Naive B cell (primary cell): ENCODE measurements at regions not wholly inside any gene's neighbourhood (a gene's known extent, or its start where the extent isn't known, plus 50 kb on each side); places are given as distances from the start of the nearest gene placed in this dataset.
A peak's percentile ranks its signal among the peaks of the same experiment; 100 is the strongest.

ENCODE experiments used
- ATAC-seq, 2 donors: fragments of 150-1000 bp; cut with Tn5 transposase; 2 replicates each; pipeline ENCODE4 v1.10.0; 2021; ENCODE audit warnings: low read depth in 2 of 2, mild to moderate bottlenecking in 2 of 2, moderate library complexity in 2 of 2
- DNase-seq: peaks from one replicate; pipeline ENCODE4 v3.0.0; 2022
- H3K27ac Mint-ChIP-seq, 6 donors: one replicate each; pipeline ENCODE4 v1.8.0; 2020 to 2022; ENCODE audit warnings: mild to moderate bottlenecking in 6 of 6, mixed read lengths in 6 of 6, moderate library complexity in 5 of 6, inconsistent platforms in 2 of 6
- H3K27me3 Mint-ChIP-seq, 3 donors: one replicate each; pipeline ENCODE4 v1.8.0; 2021 to 2022; ENCODE audit warnings: mixed read lengths in 3 of 3, mild to moderate bottlenecking in 1 of 3
- H3K36me3 Mint-ChIP-seq, 2 donors: one replicate each; pipeline ENCODE4 v1.8.0; 2020 to 2022; ENCODE audit warnings: mixed read lengths in 2 of 2, inconsistent platforms in 1 of 2, mild to moderate bottlenecking in 1 of 2
- H3K4me1 Mint-ChIP-seq, 3 donors: one replicate each; pipeline ENCODE4 v1.8.0; 2020 to 2022; ENCODE audit warnings: mixed read lengths in 3 of 3, inconsistent platforms in 1 of 3, mild to moderate bottlenecking in 1 of 3, moderate library complexity in 1 of 3
- H3K4me3 Mint-ChIP-seq, 8 donors: one replicate each; pipeline ENCODE4 v1.8.0; 2020 to 2022; ENCODE audit warnings: mild to moderate bottlenecking in 8 of 8, mixed read lengths in 8 of 8, moderate library complexity in 8 of 8, inconsistent platforms in 2 of 8
- H3K9me3 Mint-ChIP-seq, 7 donors: one replicate each; pipeline ENCODE4 v1.8.0; 2020 to 2022; ENCODE audit warnings: mixed read lengths in 7 of 7, mild to moderate bottlenecking in 5 of 7, inconsistent platforms in 2 of 7, moderate library complexity in 1 of 7

DNA sequence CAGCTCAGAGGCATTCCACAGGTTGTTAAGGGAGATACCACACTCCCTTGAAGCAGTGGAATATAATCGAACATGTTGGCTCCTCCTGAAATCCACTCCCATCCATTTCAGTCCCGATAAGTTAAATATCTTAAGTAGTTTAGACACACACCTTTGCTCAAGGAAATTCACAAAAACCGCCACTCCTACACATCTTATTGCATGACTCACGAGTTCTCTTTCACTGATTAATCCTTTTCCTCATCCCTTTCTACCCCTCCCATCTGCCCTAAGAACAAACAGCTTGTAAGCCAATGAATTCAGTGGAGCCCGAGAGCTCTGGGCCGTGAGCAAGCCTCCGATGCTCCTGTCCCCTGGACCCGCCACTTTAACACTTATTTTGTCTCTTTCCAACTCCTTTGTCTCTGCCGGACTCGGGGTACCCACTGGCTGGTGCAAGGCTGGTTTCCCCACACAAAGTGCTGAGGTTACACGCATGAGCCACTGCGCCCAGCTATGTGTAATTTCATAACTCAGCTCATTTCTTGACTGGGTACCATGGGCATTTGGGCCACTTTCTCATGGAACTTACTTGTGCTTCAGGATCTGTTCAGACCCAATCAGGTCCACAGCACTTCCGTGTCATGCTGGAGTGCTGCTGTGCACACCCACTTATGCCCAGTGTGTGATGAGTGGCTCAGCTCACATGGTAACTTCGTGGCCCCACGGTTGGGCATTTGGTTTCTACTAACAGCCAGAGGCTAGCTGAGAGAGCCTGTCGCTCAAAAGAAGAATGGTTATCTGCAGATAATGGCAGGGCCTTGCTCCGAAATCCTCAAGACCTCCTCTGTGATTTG, 171.8 kb upstream of the ALG10B start:
- Mint-ChIP-seq H3K27me3 (peaks cover 0 to 5% (median 0%) of the 10 kb centered on the region in 3 donors), H3K36me3 (peaks cover 0 to 20% of the 10 kb centered on the region in 2 donors), H3K9me3 (peaks cover 17 to 36% (median 22%) of the 10 kb centered on the region in 7 donors), H3K27ac (no peak overlapping the region), H3K4me1 (peaks cover 0 to 2% (median 0%) of the 10 kb centered on the region in 3 donors), H3K4me3 (peak overlapping the region in 1 of 8 donors; percentile 26)
- DNase-seq (no peak), ATAC-seq (no peak)

DNA sequence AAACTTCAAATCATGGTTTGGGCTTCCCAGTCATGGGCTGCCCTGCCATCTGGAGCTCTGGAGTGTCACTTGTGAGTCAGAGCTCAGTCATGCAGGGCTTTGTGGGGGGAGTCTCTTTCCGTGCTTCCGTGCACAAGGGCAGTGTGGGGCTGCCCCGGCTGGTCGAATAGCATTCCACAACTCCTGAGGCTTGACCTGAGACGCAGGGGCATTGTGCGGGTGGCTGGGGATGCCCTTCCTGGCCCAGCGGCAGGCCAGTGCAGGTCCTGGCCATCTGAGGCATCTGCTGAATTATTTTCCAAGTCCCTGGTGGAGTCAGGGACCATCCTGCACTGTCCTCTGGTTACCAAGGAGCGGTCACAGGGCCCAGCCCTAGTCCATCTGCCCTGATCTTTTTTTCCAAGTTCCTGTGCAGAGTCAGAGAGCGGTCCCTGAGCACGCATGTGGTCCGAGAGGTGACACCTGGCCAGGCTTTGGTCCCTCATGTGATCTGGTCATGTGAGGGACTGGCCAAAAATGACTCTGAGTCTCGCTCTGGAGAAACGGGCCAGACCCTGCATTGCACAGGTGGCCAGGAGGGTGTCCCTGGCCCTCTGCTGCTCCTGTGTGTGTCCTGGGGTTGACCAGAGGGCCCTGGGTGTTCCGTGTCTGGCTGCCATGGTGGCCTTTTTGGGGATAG, 167.0 kb upstream of the ALG10B start:
- no peak for DNase-seq
- H3K4me1 Mint-ChIP-seq, result no peaks in the 10 kb centered on the region
- peak overlapping the region in 1 of 8 donors; percentile 68 for H3K4me3 Mint-ChIP-seq
- ATAC-seq, result no peak
- H3K9me3 Mint-ChIP-seq, result peaks cover 22 to 38% (median 25%) of the 10 kb centered on the region in 7 donors
- peaks cover 0 to 20% of the 10 kb centered on the region in 2 donors for H3K36me3 Mint-ChIP-seq
- H3K27me3 Mint-ChIP-seq, result peaks cover 0 to 4% (median 0%) of the 10 kb centered on the region in 3 donors
- no peak overlapping the region for H3K27ac Mint-ChIP-seq

DNA sequence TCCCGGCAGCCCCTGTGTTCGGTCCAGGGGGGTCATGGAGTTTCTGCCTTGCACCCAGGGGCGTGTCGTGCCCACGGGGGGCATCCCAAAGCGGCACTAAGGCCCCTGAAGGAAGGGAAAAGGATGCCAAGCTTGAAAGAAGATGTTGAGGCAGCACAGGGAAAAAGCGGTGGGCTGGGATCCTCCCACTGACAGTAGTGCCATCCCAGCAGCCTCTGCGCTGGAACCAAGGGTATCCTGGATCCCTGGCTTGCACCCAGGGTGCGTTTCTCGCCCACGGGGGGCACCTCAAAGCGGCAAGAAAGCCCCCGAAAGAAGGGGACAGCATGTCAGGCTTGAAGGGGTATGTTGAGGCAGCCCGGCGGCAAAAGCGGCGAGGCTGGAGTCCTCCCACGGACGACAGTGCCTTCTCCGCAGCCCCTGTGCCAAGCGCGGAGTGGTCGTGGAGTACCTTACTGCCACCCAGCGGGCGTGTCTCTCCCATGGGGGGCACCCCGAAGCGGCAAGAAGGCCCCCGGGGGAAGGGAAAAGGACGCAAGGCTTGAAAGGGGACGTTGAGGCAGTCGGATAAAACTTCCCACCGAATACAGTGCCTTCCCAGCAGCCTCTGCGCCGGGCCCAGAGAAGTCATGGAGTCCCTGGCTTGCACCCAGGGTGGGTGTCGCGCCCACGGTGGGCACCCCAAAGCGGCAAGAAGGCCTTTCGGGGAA, 164.4 kb upstream of the ALG10B start:
- Mint-ChIP-seq H3K27ac (no peak overlapping the region), H3K9me3 (peaks cover 17 to 23% (median 20%) of the 10 kb centered on the region in 7 donors), H3K36me3 (peaks cover 0 to 17% of the 10 kb centered on the region in 2 donors), H3K4me1 (no peaks in the 10 kb centered on the region), H3K27me3 (no peaks in the 10 kb centered on the region), H3K4me3 (no peak overlapping the region)
- DNase-seq (no peak), ATAC-seq (no peak)

DNA sequence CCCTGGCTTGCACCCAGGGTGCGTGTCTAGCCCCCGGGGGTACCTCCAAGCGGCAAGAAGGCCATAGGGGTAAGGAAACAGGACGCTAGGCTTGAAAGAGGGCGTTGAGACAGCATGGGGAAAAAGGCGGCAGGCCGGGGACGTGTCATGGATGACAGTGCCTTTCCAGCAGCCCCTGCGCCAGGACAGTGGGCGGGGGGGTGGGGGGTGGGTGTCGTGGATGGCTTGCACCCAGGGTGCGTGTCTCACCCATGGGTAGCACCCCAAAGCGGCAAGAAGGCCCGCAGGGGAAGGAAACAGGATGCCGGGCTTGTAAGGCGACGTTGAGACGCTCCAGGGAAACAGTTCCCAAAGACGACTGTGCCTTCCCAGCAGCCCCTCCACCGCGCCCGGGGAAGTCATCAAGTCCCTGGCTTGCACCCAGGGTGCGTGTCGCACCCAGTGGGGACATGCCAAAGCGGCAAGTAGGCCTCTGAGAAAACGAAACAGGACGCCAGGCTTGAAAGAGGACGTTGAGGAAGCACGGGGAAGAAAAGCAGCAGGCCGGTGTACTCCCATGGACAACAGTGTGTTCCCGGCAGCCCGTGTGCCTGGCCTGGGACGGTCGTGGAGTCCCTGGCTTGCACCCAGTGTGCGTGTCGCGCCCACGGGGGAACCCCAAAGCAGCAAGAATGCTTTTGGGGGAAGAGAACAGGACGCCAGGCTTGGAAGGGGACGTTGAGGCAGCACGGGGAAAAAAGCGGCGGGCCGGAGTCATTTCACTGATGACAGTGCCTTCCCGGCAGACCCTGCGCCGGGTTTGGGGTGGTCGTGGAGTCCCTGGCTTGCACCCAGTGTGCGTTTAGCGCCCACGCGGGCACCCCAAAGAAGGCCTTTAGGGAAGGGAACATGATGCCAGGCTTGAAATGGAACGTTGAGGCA, 163.5 kb upstream of the ALG10B start:
- DNase-seq (no peak), ATAC-seq (no peak)
- no peaks in the 10 kb centered on the region for H3K27me3 Mint-ChIP-seq
- H3K36me3 Mint-ChIP-seq, result peaks cover 0 to 7% of the 10 kb centered on the region in 2 donors
- H3K27ac Mint-ChIP-seq, result no peak overlapping the region
- H3K9me3 Mint-ChIP-seq, result peaks cover 10 to 14% (median 13%) of the 10 kb centered on the region in 7 donors
- no peaks in the 10 kb centered on the region for H3K4me1 Mint-ChIP-seq
- no peak overlapping the region for H3K4me3 Mint-ChIP-seq

DNA sequence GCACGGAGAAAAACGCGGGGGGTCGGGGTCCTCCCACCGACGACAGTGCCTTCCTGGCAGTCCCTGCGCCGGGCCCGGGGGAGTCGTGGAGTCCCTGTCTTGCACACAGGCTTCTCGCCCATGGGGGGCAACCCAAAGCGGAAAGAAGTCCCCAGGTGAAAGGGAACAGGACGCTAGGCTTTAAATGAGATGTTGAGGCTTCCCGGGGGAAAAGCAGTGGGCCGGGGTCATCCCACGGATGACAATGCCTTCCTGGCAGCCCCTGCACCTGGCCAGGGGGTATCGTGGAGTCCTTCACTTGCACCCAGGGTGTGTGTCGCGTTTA, 162.9 kb upstream of the ALG10B start:
- Mint-ChIP-seq H3K36me3 (peaks cover 0 to 1% of the 10 kb centered on the region in 2 donors), H3K4me1 (no peaks in the 10 kb centered on the region), H3K9me3 (peaks cover 4 to 11% (median 9%) of the 10 kb centered on the region in 7 donors), H3K4me3 (peak overlapping the region in 1 of 8 donors; percentile 15), H3K27ac (peak overlapping the region in 1 of 6 donors; percentile 70), H3K27me3 (no peaks in the 10 kb centered on the region)
- DNase-seq, result no peak
- no peak for ATAC-seq

DNA sequence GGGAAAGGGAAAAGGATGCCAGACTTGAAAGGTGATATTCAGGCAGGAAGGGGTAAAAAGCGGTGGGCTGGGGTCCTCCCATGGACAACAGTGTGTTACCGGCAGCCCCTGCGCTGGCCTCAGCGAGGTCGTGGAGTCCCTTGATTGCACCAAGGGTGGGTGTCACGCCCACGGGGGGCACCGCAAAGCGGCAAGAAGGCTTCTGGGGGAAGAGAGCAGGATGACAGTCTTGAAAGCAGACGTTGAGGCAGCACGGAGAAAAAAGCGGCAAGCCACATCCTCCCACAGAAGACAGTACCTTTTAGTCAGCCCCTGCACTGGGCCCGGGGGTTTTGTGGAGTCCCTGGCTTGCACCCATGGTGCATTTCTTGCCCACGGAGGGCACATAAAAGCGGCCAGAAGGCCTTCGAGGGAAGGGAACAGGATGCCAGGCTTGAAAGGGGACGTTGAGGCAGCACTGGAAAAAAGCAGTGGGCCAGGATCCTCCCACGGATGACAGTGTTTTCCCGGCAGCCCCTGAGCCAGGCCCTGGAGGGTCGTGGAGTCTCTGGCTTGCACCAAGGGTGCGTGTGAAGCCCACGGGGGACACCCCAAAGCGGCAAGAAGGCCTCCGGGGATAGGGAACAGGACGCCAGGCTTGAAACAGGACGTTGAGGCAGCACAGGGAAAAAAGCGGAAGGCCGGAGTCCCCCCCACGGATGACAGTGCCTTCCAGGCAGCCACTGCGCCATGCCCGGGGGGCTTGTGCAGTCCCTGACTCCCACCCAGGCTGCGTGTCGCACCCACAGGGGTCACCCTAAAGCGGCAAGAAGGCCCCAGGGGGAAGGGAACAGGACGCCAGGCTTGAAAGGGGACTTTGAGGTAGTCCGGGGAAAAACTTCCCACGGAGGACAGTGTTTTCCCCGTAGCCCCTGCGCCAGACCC, 162.2 kb upstream of the ALG10B start:
- Mint-ChIP-seq H3K4me1 (no peaks in the 10 kb centered on the region), H3K27me3 (no peaks in the 10 kb centered on the region), H3K27ac (peak overlapping the region in 1 of 6 donors; percentile 70), H3K9me3 (peaks cover 0 to 11% (median 4%) of the 10 kb centered on the region in 7 donors), H3K36me3 (no peaks in the 10 kb centered on the region), H3K4me3 (peak overlapping the region in 1 of 8 donors; percentile 15)
- no peak for ATAC-seq
- DNase-seq, result no peak

DNA sequence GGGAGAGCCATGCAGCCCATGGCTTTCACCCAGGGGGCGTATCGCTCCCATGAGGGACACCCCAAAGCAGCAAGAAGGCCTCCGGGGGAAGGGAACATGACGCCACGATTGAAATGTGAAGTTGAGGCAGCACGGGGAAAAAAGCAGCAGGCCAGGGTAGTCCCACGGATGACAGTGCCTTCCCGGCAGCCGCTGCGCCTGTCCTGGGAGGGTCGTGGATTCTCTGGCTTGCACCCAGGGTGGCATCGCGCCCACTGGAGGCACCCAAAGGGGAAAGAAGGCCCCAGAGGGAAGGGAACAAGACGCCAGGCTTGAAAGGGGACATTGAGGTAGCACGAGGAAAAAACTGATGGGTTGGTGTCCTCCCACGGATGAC, 161.6 kb upstream of the ALG10B start:
- Mint-ChIP-seq H3K4me3 (no peak overlapping the region), H3K27ac (no peak overlapping the region), H3K4me1 (no peaks in the 10 kb centered on the region), H3K9me3 (peaks cover 0 to 11% (median 4%) of the 10 kb centered on the region in 7 donors), H3K36me3 (no peaks in the 10 kb centered on the region), H3K27me3 (no peaks in the 10 kb centered on the region)
- no peak for DNase-seq
- no peak for ATAC-seq

DNA sequence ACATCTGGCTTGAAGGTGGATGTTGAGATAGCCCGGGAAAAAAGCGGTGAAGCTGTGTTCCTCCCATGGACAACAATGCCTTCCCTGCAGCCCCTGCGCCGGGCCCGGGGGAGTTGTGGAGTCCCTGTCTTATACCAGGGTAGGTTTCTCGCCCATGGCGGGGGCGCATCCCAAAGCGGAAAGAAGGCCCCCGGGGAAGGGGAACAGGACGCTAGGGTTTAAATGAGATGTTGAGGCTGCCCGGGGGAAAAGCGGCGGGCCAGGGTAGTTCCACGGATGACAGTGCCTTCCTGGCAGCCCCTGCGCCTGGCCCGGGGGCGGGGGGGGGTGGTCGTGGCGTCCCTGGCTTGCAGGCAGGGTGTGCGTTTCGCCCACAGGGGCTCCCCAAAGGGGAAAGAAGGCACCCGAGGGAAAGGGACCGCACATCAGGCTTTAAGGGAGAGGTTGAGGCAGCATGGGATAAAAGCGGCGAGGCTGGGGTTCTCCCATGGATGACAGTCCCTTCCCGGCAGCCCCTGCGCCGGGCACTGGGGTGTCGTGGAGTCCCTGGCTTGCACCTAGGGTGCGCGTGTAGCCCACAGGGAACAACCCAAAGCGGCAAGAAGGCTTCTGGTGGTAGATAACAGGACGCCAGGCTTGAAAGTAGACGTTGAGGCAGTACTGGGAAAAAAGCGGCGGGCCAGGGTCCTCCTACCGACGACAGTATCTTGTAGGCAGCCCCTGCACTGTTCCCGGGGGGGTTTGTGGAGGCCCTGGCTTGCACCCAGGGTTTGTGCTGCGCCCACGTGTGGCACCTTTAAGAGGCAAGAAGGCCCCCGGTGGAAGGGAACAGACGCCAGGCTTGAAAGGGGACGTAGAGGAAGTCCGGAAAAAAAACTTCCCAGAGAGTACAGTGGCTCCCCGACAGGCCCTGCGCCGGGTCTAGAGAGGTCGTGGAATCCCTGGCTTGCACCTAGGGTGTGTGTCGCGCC, 160.8 kb upstream of the ALG10B start:
- H3K4me1 Mint-ChIP-seq, result no peaks in the 10 kb centered on the region
- no peaks in the 10 kb centered on the region for H3K27me3 Mint-ChIP-seq
- H3K9me3 Mint-ChIP-seq, result peaks cover 0 to 8% (median 4%) of the 10 kb centered on the region in 7 donors
- ATAC-seq (no peak), DNase-seq (no peak)
- no peaks in the 10 kb centered on the region for H3K36me3 Mint-ChIP-seq
- no peak overlapping the region for H3K27ac Mint-ChIP-seq
- H3K4me3 Mint-ChIP-seq, result no peak overlapping the region

DNA sequence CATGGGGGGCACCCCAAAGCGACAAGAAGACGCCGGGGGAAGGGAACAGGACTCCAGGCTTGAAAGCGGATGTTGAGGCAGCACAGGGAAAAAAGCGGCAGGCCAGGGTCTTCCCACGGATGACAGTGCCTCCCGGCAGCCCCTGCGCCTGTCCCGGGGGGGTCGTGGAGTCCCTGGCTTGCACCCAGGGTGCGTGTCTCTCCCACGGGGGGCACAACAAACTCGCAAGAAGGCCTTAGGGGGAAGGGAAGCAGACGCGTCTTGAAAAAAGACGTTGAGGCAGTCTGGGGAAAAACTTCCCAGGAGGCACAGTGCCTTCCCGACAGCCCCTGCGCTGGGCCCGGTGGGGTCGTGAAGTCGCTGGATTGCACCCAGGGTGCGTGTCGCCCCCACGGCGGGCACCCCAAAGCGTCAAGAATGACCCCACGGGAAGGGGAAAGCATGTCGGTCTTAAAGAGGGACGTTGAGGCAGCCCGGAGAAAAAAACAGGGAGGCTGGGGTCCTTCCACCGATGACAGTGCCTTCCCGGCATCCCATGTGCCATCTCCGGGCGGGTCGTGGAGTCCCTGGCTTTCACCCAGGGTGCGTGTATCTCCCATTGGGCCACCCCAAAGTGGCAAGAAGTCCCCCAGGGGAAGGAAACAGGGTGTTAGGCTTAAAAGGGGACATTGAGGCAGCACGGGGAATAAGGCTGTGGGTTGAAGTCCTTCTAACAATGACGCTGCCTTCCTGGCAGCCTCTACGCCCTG, 159.9 kb upstream of the ALG10B start:
- H3K27ac Mint-ChIP-seq, result no peak overlapping the region
- H3K27me3 Mint-ChIP-seq, result no peaks in the 10 kb centered on the region
- H3K4me3 Mint-ChIP-seq, result no peak overlapping the region
- DNase-seq (no peak), ATAC-seq (no peak)
- peaks cover 0 to 8% (median 3%) of the 10 kb centered on the region in 7 donors for H3K9me3 Mint-ChIP-seq
- H3K36me3 Mint-ChIP-seq, result no peaks in the 10 kb centered on the region
- no peaks in the 10 kb centered on the region for H3K4me1 Mint-ChIP-seq

DNA sequence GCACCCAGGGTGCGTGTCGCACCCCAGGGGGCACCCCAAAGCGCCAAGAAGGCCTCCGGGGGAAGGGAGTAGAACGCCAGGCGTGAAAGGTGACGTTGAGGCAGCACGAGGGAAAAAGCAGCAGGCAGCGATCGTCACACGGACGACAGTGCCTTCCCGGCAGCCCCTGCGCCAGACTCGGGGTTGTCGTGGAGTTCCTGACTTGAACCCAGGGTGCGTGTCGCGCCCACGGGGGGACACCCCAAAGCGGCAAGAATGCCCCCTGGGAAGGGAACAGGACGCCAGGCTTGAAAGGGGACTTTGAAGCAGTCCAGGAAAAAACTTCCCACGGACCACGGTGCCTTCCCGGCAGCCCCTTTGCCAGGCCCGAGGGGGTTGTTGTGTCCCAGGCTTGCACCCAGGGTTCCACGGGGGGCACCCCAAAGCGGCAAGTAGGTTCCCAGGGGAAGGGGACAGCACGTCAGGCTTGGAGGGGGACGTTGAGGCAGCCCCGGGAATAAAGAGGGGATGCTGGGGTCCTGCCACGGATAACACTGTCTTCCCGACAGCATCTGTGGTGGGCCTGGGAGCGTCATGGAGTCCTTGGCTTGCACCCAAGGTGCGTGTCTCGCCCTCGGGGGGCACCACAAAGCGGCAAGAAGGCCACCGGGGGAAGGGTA, 159.2 kb upstream of the ALG10B start:
- ATAC-seq (no peak), DNase-seq (no peak)
- no peaks in the 10 kb centered on the region for H3K4me1 Mint-ChIP-seq
- peaks cover 0 to 6% of the 10 kb centered on the region in 2 donors for H3K36me3 Mint-ChIP-seq
- H3K4me3 Mint-ChIP-seq, result no peak overlapping the region
- H3K9me3 Mint-ChIP-seq, result peaks cover 4 to 12% (median 6%) of the 10 kb centered on the region in 7 donors
- H3K27ac Mint-ChIP-seq, result peak overlapping the region in 1 of 6 donors; percentile 43
- no peaks in the 10 kb centered on the region for H3K27me3 Mint-ChIP-seq
